ENCODE measurements at regions not wholly inside any gene's neighbourhood (a gene's known extent, or its start where the extent isn't known, plus 50 kb on each side); places are given as distances from the start of the nearest gene placed in this dataset.

- no peak for TF ChIP-seq POLR2A (IDR thresholded peaks at IDR 0.05; ENCODE audit: low read length)
- TF ChIP-seq GATA1 (IDR thresholded peaks at IDR 0.05; ENCODE audit: low read depth, low read length) = no peak
Observed at GRCh38 chr9:90365666-90366065, 277.0 kb downstream of the DIRAS2 start.
